SJSA1 (cell line): ENCODE measurements at regions not wholly inside any gene's neighbourhood (a gene's known extent, or its start where the extent isn't known, plus 50 kb on each side); places are given as distances from the start of the nearest gene placed in this dataset.
"Not testable (repeated sequence)": the region's sequence is repeated elsewhere in the genome, so short reads cannot be mapped to it uniquely, and the experiment has no call there.

Experiments
- DNase-seq, 2 experiments: peaks; one replicate each; pipeline ENCODE4 v3.0.0-alpha.2; 2015 to 2020; ENCODE audit warnings: low spot score in 2 of 2, low read depth in 1 of 2
- H3K27ac ChIP-seq: fragments of 250-450 bp; sonication (Bioruptor Pico); 2 replicates; pipeline ENCODE4 v1.5.1; 2020; ENCODE audit warnings: mild to moderate bottlenecking, moderate library complexity
- H3K27me3 ChIP-seq: fragments of 250-450 bp; sonication (Bioruptor Pico); replicated peaks from 2 replicates; pipeline ENCODE4 v1.5.1; 2020; ENCODE audit warnings: mild to moderate bottlenecking, moderate library complexity
- H3K36me3 ChIP-seq: fragments of 250-450 bp; sonication (Bioruptor Pico); 2 replicates; pipeline ENCODE4 v1.5.1; 2020; ENCODE audit warnings: mild to moderate bottlenecking
- H3K4me1 ChIP-seq: fragments of 250-450 bp; sonication (Bioruptor Pico); replicated peaks from 2 replicates; pipeline ENCODE4 v1.6.1; 2021; ENCODE audit warnings: mild to moderate bottlenecking
- H3K4me3 ChIP-seq: fragments of 250-450 bp; sonication (Bioruptor Pico); 2 replicates; pipeline ENCODE4 v1.5.1; 2020; ENCODE audit warnings: mild to moderate bottlenecking
- H3K9me3 ChIP-seq: fragments of 250-450 bp; sonication (Bioruptor Pico); replicated peaks from 2 replicates; pipeline ENCODE4 v1.5.1; 2020; ENCODE audit warnings: mild to moderate bottlenecking

DNA sequence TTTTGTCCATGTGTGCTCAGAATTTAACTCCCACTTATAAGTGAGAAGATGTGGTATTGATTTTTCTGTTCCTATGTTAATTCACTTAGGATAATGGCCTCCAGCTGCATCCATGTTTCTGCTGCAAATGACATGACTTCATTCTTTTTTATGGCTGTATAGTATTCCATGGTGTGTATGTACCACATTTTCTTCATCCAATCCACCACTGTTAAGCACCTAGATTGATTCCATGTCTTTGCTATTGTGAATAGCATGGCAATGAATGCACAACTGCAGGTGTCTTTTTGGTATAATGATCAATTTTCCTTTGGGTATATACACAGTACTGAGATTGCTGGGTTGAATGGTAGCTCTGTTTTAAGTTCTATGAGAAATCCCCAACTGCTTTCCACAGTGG, 657.7 kb downstream of the ETNK1 start:
- Histone ChIP-seq H3K4me1 (no peaks in the 10 kb centered on the region), H3K9me3 (no peaks in the 10 kb centered on the region), H3K4me3 (no peak overlapping the region), H3K27me3 (no peaks in the 10 kb centered on the region), H3K36me3 (no peaks in the 10 kb centered on the region), H3K27ac (no peak overlapping the region)
- DNase-seq: no peak

DNA sequence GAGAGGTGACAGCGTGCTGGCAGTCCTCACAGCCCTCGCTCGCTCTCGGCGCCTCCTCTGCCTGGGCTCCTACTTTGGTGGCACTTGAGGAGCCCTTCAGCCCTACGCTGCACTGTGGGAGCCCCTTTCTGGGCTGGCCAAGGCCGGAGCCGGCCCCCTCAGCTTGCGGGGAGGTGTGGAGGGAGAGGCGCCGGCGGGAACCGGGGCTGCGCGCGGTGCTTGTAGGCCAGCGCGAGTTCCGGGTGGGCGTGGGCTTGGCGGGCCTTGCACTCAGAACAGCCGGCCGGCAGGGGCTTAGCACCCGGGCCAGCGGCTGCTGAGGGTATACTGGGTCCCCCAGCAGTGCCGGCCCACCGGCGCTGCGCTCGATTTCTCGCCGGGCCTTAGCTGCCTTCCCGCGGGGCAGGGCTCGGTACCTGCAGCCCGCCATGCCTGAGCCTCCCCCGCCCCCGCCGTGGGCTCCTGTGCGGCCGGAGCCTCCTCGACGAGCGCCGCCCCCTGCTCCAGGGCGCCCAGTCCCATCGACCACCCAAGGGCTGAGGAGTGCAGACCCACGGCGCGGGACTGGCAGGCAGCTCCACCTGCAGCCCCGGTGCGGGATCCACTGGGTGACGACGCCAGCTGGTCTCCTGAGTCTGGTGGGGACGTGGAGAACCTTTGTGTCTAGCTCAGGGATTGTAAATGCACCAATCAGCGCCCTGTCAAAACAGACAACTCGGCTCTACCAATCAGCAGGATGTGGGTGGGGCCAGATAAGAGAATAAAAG, 661.0 kb downstream of the ETNK1 start:
- not testable (repeated sequence) for H3K27ac ChIP-seq, H3K9me3 ChIP-seq, DNase-seq, H3K4me1 ChIP-seq, H3K36me3 ChIP-seq, H3K27me3 ChIP-seq, H3K4me3 ChIP-seq

DNA sequence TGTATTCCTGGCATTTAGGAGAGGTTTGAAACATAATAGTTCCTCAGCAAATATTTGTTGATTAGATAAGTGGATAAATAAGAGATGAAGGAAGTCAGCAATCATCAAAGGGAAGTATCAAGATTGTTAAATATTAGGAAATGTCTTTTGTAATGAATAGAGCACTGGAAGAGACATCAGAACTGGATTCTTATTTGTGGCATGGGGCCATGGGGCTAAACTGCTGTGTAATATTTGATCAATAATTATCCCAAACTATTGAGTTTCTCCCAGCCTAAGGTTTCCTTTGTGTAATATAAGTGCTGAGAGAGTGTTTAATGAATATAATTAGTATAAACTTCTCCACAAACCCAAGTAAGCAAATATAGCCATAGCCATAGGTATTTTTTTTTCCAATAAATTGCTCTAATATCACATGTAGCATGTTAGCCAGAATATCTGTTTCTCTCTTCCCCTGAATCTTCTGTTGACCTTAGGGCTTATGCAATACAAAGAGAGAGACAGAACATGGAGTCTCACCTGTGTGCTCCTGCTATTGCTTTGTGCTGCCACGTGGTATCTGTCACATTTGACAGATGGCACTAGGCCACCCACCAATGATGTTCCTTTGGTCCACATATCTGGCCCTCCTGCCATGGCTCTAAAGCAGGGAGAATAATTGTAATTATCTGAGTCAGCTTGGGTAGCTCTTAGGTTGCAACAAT, 658.7 kb downstream of the SOX5 start:
- Histone ChIP-seq H3K27ac (no peak overlapping the region), H3K4me1 (no peaks in the 10 kb centered on the region), H3K4me3 (no peak overlapping the region), H3K36me3 (no peaks in the 10 kb centered on the region), H3K9me3 (no peaks in the 10 kb centered on the region), H3K27me3 (peaks cover 4% of the 10 kb centered on the region)
- DNase-seq: no peak

DNA sequence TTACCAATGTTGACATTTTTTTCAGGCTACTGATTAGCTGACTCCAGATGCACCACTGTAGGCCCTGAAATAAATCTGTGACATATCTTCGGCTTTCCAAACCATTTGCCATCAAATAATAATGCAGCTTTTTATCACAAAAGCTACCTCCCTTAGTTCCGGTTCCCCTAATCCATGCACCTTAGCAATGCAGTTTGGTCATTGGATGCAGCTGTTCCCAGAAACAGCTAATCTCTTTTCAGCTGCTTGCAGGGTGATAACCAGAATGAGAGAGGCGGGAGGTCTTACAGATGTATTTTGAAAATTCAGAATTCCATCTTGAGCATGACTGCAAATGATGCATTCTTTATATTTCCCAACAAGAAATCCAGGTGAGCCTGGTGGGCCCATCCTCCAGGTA, 646.2 kb downstream of the SOX5 start:
- H3K9me3 ChIP-seq: no peaks in the 10 kb centered on the region
- H3K4me3 ChIP-seq: no peak overlapping the region
- no peak overlapping the region for H3K27ac ChIP-seq
- no peaks in the 10 kb centered on the region for H3K27me3 ChIP-seq
- H3K4me1 ChIP-seq: no peaks in the 10 kb centered on the region
- no peaks in the 10 kb centered on the region for H3K36me3 ChIP-seq
- no peak for DNase-seq

DNA sequence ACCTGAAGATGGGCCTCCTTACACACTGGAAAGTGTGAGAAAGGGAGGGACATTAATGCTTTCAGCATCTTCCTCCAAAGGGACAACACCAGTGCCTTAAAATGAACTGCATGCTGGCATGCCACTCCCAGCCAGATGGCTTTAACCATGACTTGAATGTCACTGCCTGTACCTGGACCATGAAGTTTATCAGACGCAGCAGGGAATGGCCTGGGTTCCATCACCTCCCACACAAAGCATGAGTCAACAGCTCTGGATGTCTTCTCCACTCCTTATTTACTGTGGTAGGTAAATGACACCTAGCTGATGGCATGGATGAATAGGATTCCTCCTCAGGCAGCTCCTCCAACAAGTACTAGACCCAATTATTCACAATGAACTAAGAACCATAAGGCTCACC, 645.6 kb downstream of the SOX5 start:
- H3K4me1 ChIP-seq: no peaks in the 10 kb centered on the region
- no peaks in the 10 kb centered on the region for H3K9me3 ChIP-seq
- H3K27ac ChIP-seq: no peak overlapping the region
- no peaks in the 10 kb centered on the region for H3K27me3 ChIP-seq
- H3K4me3 ChIP-seq: no peak overlapping the region
- no peaks in the 10 kb centered on the region for H3K36me3 ChIP-seq
- no peak for DNase-seq

DNA sequence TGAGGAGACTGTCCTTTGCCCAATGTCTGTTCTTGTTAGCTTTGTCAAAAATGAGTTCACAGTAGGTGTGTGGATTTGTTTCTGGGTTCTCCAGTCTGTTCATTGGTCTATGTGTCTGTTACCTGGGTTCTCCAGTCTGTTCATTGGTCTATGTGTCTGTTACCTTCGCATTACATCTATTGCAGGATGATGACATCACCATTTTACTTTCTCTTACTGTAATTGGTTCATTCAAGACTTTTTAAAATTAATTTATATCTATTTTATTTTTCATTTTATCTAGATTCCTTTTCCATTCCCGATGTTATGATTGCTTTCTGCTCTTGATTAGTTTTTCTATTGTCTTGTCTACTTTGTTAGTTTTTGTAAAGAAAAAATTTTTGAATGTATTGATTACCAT, 615.5 kb downstream of the SOX5 start:
- H3K4me1 ChIP-seq: no peaks in the 10 kb centered on the region
- no peaks in the 10 kb centered on the region for H3K36me3 ChIP-seq
- H3K27ac ChIP-seq: no peak overlapping the region
- H3K9me3 ChIP-seq: no peaks in the 10 kb centered on the region
- H3K27me3 ChIP-seq: no peaks in the 10 kb centered on the region
- no peak for DNase-seq
- H3K4me3 ChIP-seq: no peak overlapping the region

DNA sequence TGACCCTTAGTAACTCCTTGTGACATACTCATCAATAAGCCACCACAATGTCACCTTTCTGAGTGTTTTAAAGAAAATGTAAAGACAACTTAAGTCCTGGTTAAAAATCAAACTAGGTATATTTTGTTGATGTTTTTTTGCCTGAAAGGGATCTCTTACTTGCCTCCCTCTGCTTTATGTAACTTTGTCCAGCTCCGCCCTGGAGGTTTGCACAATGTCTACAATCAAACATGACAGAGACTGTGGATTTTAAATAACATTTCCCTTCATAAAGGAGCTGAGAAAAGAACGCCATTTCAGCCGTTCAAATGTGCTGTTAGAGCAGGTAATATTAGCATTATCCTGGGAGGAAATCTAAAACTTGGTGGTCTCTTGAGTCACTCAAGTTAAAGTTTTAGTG, 613.9 kb downstream of the SOX5 start:
- H3K4me1 ChIP-seq: no peaks in the 10 kb centered on the region
- no peak overlapping the region for H3K27ac ChIP-seq
- H3K4me3 ChIP-seq: no peak overlapping the region

DNA sequence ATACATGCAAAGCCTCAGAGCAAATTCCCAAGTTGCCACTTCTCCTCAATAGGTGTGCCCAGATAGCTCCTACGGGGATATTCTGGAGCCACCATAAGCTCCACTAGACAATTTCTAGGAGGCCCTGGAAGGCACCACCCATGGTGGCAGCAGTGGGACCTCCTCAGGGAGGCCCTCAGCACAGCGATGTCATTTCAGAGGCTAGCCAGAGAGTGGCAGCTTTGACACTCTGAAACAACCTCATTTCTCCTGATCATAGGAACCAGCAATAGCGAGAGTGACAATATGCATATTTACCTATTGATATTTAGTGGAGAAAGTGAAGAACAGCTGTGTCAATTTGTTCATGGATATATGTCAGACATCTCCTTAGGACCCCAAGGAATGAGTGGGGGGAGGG, 612.3 kb downstream of the SOX5 start:
- Histone ChIP-seq H3K4me1 (no peaks in the 10 kb centered on the region), H3K36me3 (no peaks in the 10 kb centered on the region), H3K9me3 (no peaks in the 10 kb centered on the region), H3K27me3 (no peaks in the 10 kb centered on the region), H3K4me3 (no peak overlapping the region), H3K27ac (no peak overlapping the region)
- no peak for DNase-seq

More for the DNA sequence above, 613.9 kb downstream of the SOX5 start:
- DNase-seq: no peak
- Histone ChIP-seq H3K9me3 (no peaks in the 10 kb centered on the region), H3K27me3 (no peaks in the 10 kb centered on the region), H3K36me3 (no peaks in the 10 kb centered on the region)

DNA sequence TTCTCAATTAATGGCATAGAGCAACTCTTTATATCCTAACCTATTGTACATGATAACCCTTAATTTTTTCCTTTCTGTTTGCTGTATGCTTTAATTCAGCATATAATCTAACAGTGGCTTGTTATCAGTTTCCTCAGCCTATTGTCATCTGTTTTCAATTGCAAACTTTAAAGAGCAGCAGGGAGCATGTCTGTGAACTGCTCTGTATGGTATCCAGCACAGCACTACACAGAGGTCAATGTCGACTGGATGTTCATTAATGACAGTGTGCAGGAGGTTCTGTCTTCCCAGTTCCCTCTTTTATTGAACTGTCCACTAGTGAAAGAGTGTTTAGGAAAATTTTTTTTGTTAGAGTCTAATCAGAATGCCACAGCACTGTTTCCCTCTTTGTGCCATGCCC, 609.1 kb downstream of the SOX5 start:
- Histone ChIP-seq H3K27ac (no peak overlapping the region), H3K27me3 (no peaks in the 10 kb centered on the region), H3K9me3 (no peaks in the 10 kb centered on the region), H3K36me3 (no peaks in the 10 kb centered on the region), H3K4me1 (no peaks in the 10 kb centered on the region), H3K4me3 (no peak overlapping the region)
- DNase-seq: no peak

DNA sequence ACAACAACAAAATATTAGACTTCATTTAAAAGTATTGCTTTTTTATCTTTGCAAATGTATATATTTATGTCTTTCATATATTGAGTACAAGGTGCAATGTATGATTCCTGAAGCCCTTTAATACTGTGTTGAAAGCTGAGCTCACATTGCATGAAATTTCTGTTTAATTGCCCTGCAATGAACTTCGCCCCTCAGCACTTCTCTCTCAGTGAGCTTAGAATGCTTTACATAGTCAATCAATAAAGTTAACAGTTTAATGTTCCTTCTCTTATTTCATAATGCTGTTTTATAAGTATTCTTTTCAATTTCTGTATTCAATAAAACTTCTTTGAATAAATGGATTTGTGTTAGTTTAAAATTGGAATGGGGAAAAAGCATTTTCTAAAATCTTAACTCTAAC, 607.1 kb downstream of the SOX5 start:
- no peak overlapping the region for H3K27ac ChIP-seq
- no peak overlapping the region for H3K4me3 ChIP-seq
- no peaks in the 10 kb centered on the region for H3K4me1 ChIP-seq
- no peaks in the 10 kb centered on the region for H3K27me3 ChIP-seq
- no peaks in the 10 kb centered on the region for H3K9me3 ChIP-seq
- H3K36me3 ChIP-seq: no peaks in the 10 kb centered on the region
- no peak for DNase-seq

DNA sequence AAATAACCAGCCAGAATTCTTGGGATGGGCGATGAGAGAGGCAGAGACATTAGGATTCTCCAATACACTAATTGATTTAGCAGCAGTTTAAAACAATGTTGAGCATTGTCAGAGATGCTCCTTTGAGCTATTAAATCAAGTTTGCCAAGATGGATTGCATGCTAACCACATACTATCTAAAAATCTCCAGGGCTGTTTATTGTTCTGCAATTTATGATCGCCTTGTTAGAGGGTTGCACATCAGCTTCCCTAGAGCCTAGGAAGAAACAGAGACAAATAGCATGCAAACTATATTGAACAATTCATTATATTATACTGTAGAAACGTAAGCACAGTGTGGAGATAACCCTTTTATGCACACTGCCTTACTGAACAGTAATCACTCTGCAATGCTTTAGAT, 599.9 kb downstream of the SOX5 start:
- Histone ChIP-seq H3K27me3 (no peaks in the 10 kb centered on the region), H3K4me1 (no peaks in the 10 kb centered on the region), H3K36me3 (no peaks in the 10 kb centered on the region), H3K9me3 (no peaks in the 10 kb centered on the region), H3K27ac (no peak overlapping the region), H3K4me3 (no peak overlapping the region)
- DNase-seq: no peak

DNA sequence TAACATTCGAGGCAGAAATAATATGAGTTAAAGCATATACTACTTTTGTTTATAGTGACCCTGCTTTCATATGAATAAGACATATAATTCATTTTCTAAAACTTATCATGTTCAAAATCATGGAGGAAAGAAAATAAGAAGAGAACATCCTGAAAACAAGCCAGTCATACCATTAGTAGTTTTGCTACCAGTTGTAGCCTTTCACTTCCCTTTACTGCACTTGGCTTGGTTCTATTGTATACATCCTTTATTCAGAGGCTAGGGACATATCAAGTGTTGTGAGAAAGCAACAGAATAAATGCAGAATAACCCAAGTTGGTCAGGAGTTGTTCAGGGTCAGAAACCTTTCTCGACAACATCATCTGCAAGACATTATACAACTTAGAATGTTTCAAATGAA, 598.7 kb downstream of the SOX5 start:
- Histone ChIP-seq H3K9me3 (no peaks in the 10 kb centered on the region), H3K27me3 (no peaks in the 10 kb centered on the region), H3K36me3 (no peaks in the 10 kb centered on the region), H3K27ac (no peak overlapping the region), H3K4me1 (no peaks in the 10 kb centered on the region), H3K4me3 (no peak overlapping the region)
- DNase-seq: no peak

DNA sequence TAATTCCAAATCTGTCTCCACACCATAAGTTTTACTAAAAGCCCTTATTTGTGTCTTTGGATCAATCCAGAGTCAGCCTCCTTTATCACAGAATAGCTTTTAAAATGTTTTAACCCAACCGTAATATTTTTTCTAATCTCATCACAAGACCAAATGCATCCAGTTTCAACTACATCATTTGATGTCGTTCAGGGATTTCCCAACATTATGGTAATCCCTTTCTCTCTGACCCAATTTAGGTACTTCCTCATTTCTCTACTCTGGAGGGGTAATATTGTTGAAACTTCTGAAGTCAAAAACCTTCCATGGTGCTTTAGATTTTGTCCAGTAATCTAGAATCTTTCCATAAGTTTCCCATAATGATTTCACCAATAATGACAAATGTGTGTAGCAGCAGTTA, 596.8 kb downstream of the SOX5 start:
- Histone ChIP-seq H3K27me3 (no peaks in the 10 kb centered on the region), H3K4me1 (no peaks in the 10 kb centered on the region), H3K4me3 (no peak overlapping the region), H3K27ac (no peak overlapping the region), H3K36me3 (no peaks in the 10 kb centered on the region), H3K9me3 (no peaks in the 10 kb centered on the region)
- no peak for DNase-seq

DNA sequence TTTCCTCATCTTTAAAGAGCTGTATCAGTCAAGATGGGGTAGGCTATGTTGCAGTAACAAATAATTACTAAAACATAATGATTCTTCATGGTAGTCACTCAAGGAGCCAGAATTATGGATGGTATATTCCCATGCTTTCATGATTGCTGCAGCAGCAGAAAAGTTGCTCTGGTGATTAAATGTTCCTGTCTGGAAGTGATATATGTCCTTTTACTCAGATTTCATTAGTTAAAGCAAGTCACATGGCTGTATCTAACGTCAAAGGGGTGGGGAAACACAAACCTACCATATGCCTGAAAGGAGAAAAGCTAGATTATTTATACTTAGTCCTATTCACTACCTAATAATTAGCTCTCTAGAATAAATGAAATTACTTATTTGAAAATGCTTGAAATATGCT, 594.7 kb downstream of the SOX5 start:
- no peak overlapping the region for H3K27ac ChIP-seq
- no peak overlapping the region for H3K4me3 ChIP-seq
- no peaks in the 10 kb centered on the region for H3K4me1 ChIP-seq
- DNase-seq: no peak
- no peaks in the 10 kb centered on the region for H3K9me3 ChIP-seq
- H3K27me3 ChIP-seq: no peaks in the 10 kb centered on the region
- no peaks in the 10 kb centered on the region for H3K36me3 ChIP-seq

DNA sequence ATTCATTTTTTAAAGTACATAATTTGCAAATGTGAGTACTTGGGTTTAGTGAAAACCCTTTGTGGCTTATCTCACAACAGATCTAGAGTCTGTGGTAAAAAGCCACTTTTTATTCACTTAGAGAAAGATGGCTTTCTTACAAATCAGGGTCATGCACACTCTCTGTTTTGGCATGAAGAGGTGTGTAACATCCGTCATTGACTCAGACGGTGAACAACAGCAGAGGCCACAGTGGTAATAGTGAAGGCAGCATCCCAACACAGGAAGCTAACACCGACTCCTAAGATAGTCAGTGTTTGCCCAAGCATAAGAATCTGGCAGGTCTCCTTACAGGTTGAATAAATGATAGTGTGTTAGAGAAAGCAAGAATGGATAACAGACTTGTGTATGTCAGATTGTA, 593.0 kb downstream of the SOX5 start:
- DNase-seq: no peak
- H3K4me1 ChIP-seq: no peaks in the 10 kb centered on the region
- no peak overlapping the region for H3K4me3 ChIP-seq
- no peaks in the 10 kb centered on the region for H3K36me3 ChIP-seq
- H3K27me3 ChIP-seq: no peaks in the 10 kb centered on the region
- H3K9me3 ChIP-seq: no peaks in the 10 kb centered on the region
- H3K27ac ChIP-seq: no peak overlapping the region
